HEK293T (cell line): ENCODE measurements at regions not wholly inside any gene's neighbourhood (a gene's known extent, or its start where the extent isn't known, plus 50 kb on each side); places are given as distances from the start of the nearest gene placed in this dataset.

ENCODE experiments used
- BHLHE40 ChIP-seq: fragments of 450-650 bp; IDR thresholded peaks from 2 replicates; pipeline ENCODE4 v1.6.1; 2016; ENCODE audit warnings: mild to moderate bottlenecking, moderate library complexity, borderline replicate concordance
- ELF4 ChIP-seq: fragments of 450-650 bp; IDR thresholded peaks from 2 replicates; pipeline ENCODE4 v1.6.1; 2017; ENCODE audit warnings: antibody characterized with exemption
- FOXA1 ChIP-seq: fragments of 450-650 bp; IDR thresholded peaks from 2 replicates; pipeline ENCODE4 v1.6.1; 2016; ENCODE audit warnings: mild to moderate bottlenecking
- FOXM1 ChIP-seq: fragments of 450-650 bp; IDR thresholded peaks from 2 replicates; pipeline ENCODE4 v1.6.1; 2017; ENCODE audit warnings: mild to moderate bottlenecking, borderline replicate concordance
- HDGF ChIP-seq: fragments of 450-650 bp; IDR thresholded peaks from 2 replicates; pipeline ENCODE4 v1.6.1; 2017; ENCODE audit warnings: antibody characterized with exemption, borderline replicate concordance
- L3MBTL2 ChIP-seq: fragments of 450-650 bp; conservative IDR thresholded peaks from 2 replicates; pipeline ENCODE4 v1.6.1; 2016; ENCODE audit warnings: mild to moderate bottlenecking
- LEF1 ChIP-seq: fragments of 450-650 bp; IDR thresholded peaks from 2 replicates; pipeline ENCODE4 v1.6.1; 2017; ENCODE audit warnings: mild to moderate bottlenecking, borderline replicate concordance
- NFRKB ChIP-seq: fragments of 450-650 bp; IDR thresholded peaks from 2 replicates; pipeline ENCODE4 v1.6.1; 2016; ENCODE audit warnings: mild to moderate bottlenecking, moderate library complexity
- PKNOX1 ChIP-seq: fragments of 450-650 bp; IDR thresholded peaks from 2 replicates; pipeline ENCODE4 v1.6.1; 2016
- SP1 ChIP-seq: fragments of 450-650 bp; IDR thresholded peaks from 2 replicates; pipeline ENCODE4 v1.6.1; 2017
- SUZ12 ChIP-seq: fragments of 450-650 bp; IDR thresholded peaks from 2 replicates; pipeline ENCODE4 v1.6.1; 2016; ENCODE audit warnings: mild to moderate bottlenecking
- TARDBP ChIP-seq: fragments of 450-650 bp; IDR thresholded peaks from 2 replicates; pipeline ENCODE4 v1.6.1; 2016

GRCh38 chr2:66255136-66255535 lies 179.8 kb upstream of the MEIS1 start:
- TF ChIP-seq FOXM1 (no peak), SUZ12 (no peak), LEF1 (no peak), SP1 (no peak), BHLHE40 (no peak), TARDBP (no peak), FOXA1 (no peak), ELF4 (no peak), PKNOX1 (no peak), NFRKB (no peak), L3MBTL2 (no peak), HDGF (no peak)
